Activated T-cell treated with anti-CD3 and anti-CD28 coated beads, Interleukin-2, amount 50 U/mL, for 48 hours (primary cell): ENCODE measurements at regions not wholly inside any gene's neighbourhood (a gene's known extent, or its start where the extent isn't known, plus 50 kb on each side); places are given as distances from the start of the nearest gene placed in this dataset.

Experiments
- DNase-seq, 2 experiments: peaks; one replicate each; pipeline ENCODE4 v3.0.0-alpha.2; 2020

DNA sequence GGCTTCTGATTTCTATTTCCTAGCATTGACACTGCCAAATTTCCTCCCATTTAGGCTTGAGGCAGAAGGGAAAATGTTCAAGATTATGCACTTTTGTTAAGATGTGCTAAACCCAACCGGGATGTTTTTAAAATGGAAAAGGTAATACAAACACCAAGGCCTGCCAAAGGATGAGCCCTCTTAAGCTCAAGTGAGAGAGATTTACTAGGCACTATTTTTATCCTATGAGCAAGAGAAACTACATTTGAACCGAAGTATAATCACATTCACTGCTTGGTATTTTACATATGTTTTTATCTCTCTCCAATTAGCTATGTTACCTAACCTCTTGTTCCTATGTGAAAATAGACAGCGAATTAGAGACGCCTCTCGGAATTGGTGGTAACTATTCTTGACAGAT, 295.8 kb downstream of the GABRB3 start:
- no peak for DNase-seq

DNA sequence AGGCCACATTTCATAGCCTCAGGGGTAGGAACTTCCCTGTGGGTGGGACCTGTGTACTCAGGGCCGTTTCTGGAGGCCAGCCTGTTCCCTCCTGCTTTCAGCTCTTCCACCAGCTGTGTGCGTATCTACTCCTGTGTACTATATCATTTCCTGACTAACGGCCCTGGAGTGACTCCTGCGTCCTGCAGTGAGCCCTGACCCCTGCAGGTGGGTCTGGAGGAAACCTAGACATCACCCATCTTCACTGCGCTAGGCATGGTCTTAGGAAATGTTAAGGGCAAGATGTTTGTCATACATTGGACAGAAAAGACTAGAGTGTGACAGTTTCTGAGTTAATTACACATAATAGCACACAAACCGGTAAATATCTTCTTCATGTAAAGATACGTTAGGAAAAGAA, 297.3 kb downstream of the GABRB3 start:
- DNase-seq, result no peak

DNA sequence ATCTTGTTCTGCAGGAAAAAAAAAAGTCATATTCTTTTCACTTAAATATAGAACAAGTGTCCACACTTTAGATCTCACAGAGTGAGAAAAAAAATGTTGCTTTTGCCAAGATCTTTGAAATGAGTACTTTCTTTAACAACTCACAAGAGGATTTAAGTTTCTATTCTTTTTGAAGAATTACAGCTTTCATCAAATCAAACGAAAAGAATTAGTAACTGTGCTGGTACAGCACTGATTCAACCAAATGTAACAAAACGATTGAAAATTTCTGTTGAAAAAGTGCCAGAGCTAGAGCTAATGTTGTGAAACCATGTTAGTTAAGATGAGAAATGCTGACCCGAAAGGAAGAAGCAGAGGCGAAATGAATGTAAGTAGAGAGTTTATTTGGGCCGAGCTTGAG, 300.2 kb downstream of the GABRB3 start:
- no peak for DNase-seq

DNA sequence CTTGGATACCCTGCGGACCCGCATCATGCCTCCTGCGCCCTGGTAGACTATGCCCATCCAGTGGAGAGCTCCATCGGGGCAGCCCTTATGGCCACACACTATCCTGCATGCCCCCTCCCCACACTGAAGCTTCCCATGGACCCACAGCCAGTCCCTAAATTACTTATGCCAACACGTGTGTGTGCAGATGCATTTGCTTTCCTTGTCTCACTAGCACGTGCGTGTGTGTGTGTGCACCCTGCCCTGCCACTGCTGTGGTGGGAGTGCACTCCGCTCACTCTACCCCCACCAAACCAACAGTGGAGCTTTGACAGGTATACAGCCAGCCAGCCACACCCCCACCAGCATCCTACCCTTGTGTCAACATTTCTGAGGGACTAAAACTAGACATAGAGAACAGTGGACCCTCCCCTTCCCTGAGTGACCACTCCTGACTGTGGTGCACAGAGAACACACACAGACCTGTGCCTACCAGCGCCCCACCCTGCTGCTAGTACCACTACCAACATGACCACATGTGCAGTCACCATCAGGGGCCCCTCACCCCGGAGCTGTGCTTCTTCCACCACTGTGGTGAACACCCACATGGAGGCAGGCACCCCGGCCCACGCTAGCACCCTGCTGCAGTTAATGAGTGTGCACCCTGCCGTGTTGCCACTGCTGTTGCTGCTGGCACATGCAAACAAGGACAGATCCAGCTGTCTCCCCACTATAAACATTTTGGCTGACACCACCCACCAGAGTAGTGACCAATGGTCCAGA, 310.8 kb downstream of the GABRB3 start:
- DNase-seq, result no peak

DNA sequence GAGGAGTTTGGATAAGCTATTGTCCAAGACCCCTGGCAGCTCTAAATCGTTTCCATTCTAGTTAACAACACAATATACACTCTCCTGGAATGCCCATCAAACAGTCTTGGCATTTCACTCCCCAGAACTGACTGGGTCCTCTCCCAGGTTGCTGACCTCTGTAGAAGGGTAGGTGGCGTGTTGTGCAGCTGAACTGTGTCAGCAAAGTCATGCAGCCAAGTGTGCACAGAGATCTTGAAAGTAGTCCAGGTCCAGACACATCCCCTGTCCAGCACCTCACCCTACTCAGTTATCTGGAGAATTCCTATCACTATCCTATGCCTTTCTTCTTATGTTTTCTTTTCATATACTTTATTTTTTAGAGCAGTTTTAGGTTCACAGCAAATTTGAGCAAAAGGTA, 312.7 kb downstream of the GABRB3 start:
- no peak for DNase-seq

DNA sequence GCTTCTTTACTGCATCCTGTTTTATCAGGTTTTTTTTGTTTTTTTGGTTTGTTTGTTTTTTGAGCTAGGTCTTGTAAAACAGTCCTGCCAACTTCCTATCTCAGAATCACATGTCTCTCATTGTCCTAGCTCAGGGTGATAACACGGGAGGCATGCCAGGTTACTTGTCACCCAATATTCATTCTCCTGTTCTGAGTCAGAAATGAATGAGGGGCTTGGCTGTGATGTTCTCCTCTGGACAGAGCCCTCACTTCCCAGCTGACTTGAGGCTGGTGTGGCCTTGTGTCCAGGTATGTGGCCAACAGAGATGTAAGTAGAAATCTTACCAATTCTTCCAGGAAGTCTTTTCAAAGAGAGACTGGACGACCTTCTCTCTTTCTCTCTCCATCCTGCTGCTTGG, 317.0 kb downstream of the GABRB3 start:
- DNase-seq, result no peak

DNA sequence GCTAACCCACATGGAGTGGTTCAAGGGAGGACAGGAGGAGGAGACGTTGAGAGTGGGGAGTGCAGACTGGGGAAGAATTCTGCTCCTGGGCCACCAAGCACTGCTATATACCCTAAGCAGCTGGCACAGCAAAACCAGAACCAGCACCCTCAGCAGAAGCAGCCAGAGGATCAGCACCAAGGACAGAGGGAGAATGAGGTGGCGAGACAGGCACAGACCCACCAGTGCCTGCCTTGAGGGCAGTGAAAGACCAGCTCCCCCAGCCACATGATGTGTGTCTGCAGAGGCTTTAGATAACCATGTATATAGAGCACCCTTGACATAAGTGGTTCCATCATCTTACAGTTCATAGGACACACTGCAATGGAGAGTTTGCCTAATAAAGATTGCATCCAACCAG, 319.0 kb downstream of the GABRB3 start:
- DNase-seq, result no peak

DNA sequence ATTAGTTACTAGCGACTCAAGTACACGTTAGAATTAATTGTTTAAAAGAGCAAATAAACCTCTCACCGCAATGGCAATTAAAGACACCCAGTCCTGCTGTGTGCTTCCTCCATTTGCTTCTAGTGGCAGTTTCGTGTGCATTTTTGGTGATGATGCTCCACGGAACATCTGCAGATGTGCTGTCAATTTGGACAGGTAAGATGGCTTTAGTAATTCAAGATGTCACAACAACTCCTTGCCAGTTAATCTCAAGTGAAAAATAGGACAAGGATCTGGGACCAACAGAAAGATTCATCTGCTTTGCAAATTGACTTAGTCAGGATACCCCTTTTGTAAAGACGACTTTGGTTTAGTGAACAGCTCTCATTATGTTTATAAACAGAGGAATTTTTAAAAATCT, 320.9 kb downstream of the GABRB3 start:
- DNase-seq, result no peak

DNA sequence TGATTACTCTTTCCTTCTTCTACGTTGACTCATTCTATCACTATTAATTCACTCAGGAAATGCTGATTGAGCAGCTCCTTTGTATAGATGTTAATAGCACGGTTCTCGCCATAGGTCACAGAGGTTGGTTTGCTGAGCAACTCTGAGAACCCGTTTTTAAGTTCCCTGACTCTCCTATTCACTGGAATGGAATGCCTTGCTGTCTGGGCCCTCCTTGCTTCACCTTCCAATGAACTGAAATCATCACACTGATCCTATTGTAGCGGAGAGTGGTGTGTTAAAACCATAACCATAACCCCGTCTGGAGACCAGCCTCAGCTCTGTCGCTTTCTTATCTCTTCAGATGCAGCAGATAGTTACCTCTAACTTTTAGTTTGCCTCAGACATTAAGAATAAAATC, 323.6 kb downstream of the GABRB3 start:
- DNase-seq, result no peak

DNA sequence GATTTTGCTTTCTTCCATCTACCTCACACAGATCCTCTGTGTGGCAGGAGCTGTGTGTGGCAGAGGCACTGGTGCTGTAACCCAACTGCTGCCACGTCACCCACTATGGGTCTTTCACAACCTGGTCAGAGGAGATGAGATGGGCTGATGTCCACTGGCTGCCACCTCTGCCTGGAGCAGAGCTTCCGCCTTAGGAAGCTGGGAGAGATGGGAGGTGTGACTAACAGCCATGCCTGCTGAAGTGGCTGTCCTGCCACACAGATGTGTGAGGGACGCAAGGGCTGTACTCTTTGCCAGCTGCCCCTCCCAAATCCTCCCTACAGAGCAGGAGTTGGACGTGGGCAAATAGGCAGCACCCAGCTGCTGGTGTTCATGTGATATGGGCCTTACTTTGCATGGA, 329.5 kb downstream of the GABRB3 start:
- DNase-seq, result no peak

DNA sequence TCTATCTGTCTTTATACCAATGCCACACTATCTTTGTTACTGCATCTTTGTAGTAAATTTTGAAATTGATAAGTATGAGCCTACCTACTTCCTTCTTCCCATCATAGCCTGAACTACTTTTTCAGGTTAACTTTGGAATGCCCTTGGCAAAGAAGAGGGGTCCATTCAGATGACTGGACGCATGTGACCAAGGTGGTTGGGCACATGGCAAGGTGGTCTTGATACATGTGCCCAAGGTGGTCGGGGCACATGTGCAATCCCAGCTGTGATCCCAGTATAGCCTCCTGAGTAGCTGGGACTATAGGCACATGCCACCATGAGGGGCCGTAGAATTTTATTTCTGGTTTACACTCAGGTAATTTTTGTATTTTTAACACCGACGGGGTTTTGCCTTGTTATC, 330.2 kb downstream of the GABRB3 start:
- DNase-seq, result no peak

DNA sequence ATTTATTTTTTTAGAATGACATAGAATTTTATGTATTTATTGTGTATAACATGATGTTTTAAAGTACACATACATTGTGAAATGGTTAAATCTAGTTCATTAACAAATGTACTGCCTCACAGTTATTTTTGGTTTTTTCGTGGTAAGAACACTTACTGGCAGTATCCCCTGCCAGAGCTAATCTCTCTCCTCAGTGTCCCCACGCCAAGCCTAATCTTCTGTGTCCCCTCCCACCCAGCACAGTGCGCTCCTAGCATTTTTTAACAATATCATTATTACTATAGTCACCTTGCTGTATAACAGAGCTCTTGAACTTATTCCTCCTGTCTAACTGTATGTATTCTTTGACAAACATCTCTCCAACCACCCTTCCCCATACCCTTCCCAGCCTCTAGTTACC, 333.2 kb downstream of the GABRB3 start:
- no peak for DNase-seq

DNA sequence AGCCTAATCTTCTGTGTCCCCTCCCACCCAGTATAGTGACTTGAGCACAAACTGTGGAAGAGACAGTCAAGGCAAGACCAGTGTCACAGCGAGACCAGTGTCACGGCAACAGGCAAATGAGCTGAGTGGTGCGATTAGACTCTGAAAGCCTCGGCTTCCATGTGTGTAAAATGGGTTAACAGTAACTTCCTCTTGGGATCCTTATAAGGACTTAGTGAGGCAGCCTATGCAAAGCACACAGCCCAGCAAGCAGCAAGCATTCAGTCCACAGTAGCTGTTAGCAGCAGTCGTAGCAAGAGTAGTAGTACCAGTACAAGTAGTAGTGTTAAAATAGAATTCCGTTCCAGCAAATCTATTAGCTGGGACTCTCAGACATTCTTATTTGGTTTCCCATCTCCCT, 334.1 kb downstream of the GABRB3 start:
- DNase-seq, result no peak

DNA sequence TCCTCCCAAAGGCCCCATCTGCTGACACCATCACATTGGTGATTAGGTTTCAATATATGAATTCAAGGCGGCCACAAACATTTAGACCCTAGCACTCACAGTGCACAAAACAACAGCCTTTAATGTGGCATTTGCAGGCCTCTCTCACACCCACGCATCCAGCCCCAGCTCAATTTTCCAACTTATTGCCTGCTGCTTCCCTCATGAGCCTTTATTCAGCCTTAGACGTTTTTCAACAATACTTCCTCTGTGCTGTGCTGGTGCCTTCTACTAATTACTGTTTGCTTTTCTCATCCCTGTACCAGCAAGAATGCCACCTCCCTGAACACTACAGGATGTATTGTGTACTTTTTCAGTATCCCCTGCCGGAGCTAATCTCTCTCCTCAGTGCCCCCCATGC, 334.6 kb downstream of the GABRB3 start:
- DNase-seq, result no peak

DNA sequence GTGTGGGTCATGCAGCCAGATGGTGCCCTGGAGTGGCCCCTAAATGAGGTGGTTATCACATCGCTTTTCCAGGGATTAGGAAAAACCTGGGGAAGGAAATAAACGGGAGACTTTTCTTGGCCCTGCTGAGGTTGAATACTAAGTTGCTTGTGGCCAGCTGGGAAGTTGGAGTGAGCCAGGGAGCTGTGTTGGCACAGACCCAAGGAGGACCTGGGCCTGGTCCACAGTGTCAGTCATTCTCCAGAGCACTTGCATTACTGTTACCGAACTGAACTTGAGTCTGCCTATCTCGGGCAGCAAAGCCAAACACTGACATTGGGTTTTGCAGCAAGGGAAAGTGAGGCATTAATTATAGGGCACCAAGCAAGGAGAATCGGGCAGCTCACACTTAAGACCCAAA, 339.0 kb downstream of the GABRB3 start:
- no peak for DNase-seq

DNA sequence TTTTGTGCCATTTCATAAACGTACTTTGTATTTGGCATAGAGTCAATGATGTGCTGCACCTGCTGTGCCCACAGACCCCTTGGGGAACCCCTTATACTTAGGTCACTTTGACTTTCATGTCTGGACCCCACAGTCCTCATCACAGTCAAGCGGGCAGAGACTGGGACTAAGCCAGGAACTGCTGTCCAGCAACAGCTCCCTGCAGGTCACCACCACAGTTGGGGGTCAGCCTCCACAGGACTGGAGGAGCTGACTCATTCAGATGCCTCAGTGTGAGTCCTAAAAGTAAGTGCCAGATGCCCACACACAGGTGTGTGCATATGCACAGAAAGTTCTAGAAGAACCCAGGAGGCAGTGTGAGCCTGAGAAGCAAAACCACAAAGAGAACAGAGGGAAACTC, 339.8 kb downstream of the GABRB3 start:
- no peak for DNase-seq

DNA sequence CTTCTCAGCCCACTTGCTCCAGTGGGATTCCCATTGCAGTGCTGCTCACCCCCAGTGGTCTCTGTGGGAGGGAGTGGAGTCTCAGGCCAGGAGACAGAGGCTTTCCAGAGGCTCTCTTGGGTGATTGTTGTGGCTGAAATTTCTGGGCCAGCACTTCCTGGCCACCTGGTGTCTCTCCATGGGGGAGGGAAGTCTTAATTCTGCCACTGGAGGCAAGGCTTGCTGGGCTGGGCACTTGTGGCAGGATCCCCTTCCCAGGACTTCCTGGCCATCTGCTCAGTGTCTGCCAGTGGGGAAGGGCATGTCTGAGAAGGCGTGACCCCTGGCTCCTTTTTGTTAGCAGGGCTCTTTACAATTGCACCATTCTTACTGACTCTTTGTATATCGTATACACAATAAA, 351.8 kb downstream of the GABRB3 start:
- DNase-seq, result no peak

DNA sequence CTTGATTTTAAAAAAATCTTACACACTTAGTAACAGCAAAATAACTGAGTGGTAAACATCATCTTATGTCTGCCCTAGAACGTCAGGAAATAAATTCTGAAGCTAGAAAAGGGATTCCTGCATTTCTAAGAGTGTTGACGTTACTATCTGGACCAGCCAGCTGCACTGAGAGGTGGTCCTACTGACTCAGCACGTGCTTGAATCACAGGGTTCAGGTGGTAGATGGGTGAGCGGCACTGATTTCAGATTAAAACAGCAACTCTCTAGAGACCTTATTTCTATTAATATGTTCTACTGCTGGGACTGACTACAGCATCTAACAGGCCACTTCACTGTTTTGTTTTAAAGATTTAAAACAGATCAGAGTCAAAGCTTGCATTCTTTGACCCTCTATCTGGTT, 377.2 kb downstream of the GABRB3 start:
- DNase-seq, result no peak

DNA sequence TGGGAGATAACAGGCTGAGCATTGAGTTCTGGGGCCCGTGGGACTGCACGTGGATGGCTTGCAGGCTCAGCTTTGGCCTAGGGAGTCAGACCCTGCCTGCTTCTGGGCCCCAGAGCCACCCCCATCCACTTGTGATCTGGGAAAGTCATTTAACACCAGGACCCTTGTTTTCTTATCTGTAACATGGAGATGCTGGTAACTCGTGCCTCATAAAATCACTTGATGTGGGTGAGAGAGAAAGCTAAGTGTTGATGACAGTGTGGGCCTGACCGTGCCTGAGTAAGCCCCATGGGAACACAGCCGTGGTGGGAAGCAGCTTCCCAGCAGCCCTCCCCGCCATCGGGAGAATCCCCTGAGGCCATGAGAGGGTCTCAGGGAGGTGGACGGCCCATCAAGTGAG, 378.1 kb downstream of the GABRB3 start:
- DNase-seq, result no peak

DNA sequence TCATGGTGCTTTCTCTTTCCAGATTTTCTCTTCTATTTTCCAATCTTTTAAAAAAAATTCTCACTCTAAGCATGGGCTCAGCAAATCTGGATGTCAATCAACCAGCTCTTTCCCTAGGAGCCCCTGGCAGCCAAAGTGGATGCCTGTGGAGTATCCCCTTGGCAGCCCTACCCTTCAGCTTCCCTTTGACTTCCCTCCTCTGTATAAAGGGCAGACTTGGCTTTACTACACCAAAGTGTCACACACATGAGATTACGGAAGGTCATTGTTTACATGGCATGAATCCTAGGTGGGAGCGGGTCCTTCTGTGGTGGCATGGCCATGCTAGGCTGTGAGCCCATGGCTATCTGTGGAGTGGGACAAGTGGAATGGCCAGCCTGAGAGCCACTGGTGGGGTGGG, 379.9 kb downstream of the GABRB3 start:
- no peak for DNase-seq

DNA sequence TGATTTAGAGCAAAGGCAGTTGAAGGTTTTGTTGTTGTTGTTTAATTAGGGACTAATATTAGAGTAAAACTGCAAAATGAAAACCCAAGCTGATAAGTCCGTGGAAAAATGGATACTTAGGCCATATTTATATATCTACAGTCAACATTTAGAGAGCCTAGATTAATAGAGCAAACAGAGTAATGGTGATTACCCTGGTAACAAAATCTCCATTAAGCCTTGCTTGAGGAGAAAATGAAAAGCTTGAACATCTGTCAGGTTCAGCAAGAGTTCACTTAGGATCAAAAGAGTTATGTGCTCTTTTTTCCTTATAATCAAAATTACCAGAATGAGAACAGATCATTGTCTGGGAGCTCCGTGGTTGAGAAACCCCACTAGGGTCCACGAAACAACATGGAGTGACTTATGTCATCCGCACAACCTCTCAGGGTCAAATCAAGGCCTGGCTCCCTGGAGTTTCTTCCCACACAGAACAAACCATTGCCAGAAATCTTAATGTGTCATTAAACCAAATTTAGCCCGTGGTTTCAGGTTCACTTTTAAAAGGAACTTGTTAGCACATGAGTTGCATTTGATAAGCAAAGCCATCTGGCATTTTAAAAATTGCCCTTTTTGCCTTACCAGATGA, 381.2 kb downstream of the GABRB3 start:
- DNase-seq, result no peak

DNA sequence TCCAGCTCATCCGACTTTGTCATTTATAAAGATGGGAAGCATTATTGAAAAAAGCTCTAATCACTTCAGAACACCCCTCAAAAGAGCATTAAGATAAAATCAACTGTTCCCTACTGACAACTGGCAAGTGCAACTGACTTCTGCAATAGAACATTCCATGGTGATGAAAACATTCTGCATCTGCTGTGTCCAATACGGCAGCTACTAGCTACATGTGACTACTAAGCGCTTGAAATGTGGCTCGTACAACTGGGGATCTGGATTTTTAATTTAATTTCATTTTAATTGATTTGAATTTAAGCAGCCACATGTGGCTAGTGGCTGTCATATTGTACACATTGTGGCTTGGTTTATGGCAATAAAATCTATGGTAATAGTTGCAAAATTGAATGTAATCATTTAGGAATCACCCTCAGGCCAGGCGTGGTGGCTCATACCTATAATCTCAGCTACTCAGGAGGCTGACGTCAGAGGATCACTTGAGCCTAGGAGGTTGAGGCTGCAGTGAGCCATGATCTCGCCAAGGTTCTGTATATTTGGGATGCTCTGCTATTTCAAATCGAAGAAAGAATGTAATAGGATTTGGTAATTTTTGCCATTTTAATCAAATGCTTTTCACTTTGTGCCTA, 390.3 kb downstream of the GABRB3 start:
- DNase-seq, result no peak

DNA sequence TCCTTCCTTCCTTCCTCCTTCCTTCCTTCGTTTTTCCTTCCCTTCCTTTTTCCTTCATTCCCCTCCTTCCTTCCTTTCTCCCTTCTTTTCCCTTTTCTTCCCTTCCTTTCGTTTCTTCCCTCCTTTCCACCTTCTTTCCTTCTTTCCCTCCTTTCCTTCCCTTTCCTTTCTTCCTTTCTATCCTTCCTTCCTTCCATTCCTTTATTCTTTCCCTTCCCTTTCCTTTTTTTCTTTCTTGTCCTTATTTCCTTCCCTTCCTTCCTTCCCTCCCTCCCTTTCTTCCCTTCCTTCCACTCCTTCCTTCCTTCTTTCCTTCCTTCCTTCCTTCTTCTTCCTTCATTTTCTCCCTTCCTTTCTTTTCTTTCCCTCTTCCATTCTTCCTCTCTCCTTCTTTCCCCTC, 394.6 kb downstream of the GABRB3 start:
- no peak for DNase-seq

DNA sequence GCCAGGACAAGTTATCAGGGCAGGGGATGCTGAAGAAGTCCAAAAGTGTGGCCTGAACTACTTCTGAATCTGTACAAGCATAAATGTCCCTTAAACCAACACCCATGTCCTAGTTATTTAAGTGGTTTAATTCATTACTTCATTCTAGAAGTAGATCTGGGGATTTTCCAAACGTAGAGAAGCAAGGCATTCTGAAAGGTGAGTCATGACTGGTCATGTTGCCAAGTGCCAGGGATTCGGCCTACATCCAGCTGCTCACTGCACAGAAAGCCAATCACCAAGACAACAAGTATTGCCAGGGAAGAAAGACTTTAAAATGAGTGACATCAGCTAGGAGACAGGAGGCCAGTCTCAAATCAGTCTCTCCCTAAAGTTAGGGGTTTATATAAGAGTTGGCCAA, 396.6 kb downstream of the GABRB3 start:
- DNase-seq, result no peak

DNA sequence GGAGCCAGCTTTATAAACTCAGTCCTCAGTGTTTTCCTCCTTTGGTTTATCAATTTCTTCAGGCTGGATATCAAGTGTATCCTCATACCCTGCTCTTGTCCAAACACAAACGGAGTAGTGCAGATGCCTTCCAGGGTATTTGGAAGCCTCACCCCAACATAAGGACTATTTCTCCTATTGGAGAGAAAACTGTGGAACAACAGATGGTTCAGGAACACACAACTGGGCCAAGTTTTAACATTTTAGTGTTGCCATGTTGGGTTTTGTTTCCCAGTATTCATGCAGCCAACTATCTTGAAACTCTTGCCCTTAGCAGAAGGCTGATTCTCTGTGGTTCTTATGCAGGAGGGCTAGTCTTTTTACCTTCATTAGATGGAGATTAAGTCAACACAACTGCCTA, 398.1 kb downstream of the GABRB3 start:
- DNase-seq, result no peak
